ENCODE measurements at regions not wholly inside any gene's neighbourhood (a gene's known extent, or its start where the extent isn't known, plus 50 kb on each side); places are given as distances from the start of the nearest gene placed in this dataset.

GRCh38 chr22:46090036-46090591, 60.2 kb upstream of the PPARA start:
- DNase-seq (ENCODE audit: low read depth, low spot score) = no peak

GRCh38 chr22:46090631-46091201, 59.6 kb upstream of the PPARA start:
- no peak for DNase-seq (ENCODE audit: low read depth, low spot score)

GRCh38 chr22:46091277-46091977, 58.9 kb upstream of the PPARA start:
- no peak for DNase-seq (ENCODE audit: low read depth, low spot score)

- no peak for DNase-seq (ENCODE audit: low read depth, low spot score)
Measured at GRCh38 chr22:46092011-46092410, 58.3 kb upstream of the PPARA start.

GRCh38 chr22:46092670-46093410, 57.5 kb upstream of the PPARA start:
- DNase-seq (ENCODE audit: low read depth, low spot score) = no peak

- DNase-seq (ENCODE audit: low read depth, low spot score) = no peak
Measured at GRCh38 chr22:46093796-46094195, 56.5 kb upstream of the PPARA start.

- DNase-seq (ENCODE audit: low read depth, low spot score) = no peak
Measured at GRCh38 chr22:46094676-46095075, 55.6 kb upstream of the PPARA start.

- no peak for DNase-seq (ENCODE audit: low read depth, low spot score)
Measured at GRCh38 chr22:46096051-46096450, 54.3 kb upstream of the PPARA start.

GRCh38 chr22:46096706-46097230, 53.6 kb upstream of the PPARA start:
- no peak for DNase-seq (ENCODE audit: low read depth, low spot score)

- DNase-seq (ENCODE audit: low read depth, low spot score) = no peak
Measured at GRCh38 chr22:46097268-46097900, 52.9 kb upstream of the PPARA start.

GRCh38 chr22:46098525-46099475, 51.5 kb upstream of the PPARA start:
- no peak for DNase-seq (ENCODE audit: low read depth, low spot score)

GRCh38 chr22:46099740-46100139, 50.6 kb upstream of the PPARA start:
- no peak for DNase-seq (ENCODE audit: low read depth, low spot score)

GRCh38 chr22:46100401-46101105, 49.8 kb upstream of the PPARA start:
- DNase-seq (ENCODE audit: low read depth, low spot score) = no peak

All from pulmonary artery endothelial cell (primary cell).